ENCODE measurements at regions not wholly inside any gene's neighbourhood (a gene's known extent, or its start where the extent isn't known, plus 50 kb on each side); places are given as distances from the start of the nearest gene placed in this dataset.

DNA sequence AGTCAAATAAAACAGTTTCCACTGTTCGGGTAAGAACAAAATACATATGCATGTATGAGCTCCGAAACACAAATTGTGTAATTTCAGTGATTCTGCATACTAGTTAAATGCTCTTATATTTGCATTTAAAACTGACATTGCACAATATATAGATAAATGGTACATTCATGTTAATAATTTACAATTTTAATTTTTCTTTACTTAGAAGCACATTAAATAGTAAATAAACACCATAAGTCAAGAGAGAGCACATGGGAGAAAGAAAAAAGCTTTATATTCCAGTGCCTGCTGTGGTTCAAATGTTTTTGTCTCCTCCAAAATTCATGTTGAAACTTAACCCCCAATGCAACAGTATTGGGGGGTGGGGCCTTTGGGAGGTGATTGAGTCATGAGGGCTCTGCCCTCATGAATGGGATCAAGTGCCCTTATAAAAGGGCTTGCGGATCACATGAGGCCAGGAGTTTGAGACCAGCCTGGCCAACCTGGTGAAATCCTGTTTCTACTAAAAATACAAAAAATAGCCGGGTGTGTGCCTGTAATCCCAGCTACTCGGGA is 322.9 kb downstream of the BCOR start:
- no peak for ATAC-seq
- Histone ChIP-seq H3K27me3 (no peaks in the 10 kb centered on the region), H3K4me1 (peaks cover 35% of the 10 kb centered on the region), H3K4me3 (no peak overlapping the region), H3K27ac (peak overlapping the region; percentile 7 to 91 (median 82)), H3K9me3 (no peaks in the 10 kb centered on the region), H3K36me3 (replicated peaks in 1 of 2; ENCODE audit: insufficient read depth in 1 of 2, low read depth in 2 of 2) (no peaks in the 10 kb centered on the region)
- 7 to 21% methylated on average over 2 to 5 of the region's 5 CpGs for WGBS, 2 donors
- TF ChIP-seq, protein P1, sequence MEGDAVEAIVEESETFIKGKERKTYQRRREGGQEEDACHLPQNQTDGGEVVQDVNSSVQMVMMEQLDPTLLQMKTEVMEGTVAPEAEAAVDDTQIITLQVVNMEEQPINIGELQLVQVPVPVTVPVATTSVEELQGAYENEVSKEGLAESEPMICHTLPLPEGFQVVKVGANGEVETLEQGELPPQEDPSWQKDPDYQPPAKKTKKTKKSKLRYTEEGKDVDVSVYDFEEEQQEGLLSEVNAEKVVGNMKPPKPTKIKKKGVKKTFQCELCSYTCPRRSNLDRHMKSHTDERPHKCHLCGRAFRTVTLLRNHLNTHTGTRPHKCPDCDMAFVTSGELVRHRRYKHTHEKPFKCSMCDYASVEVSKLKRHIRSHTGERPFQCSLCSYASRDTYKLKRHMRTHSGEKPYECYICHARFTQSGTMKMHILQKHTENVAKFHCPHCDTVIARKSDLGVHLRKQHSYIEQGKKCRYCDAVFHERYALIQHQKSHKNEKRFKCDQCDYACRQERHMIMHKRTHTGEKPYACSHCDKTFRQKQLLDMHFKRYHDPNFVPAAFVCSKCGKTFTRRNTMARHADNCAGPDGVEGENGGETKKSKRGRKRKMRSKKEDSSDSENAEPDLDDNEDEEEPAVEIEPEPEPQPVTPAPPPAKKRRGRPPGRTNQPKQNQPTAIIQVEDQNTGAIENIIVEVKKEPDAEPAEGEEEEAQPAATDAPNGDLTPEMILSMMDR (IDR thresholded peaks at IDR 0.05) = no peak
- no peak for TF ChIP-seq POLR2A (IDR thresholded peaks at IDR 0.05)
- intact Hi-C loops (cut with DNase I) = no loop called here
- DNase-seq = no peak

DNA sequence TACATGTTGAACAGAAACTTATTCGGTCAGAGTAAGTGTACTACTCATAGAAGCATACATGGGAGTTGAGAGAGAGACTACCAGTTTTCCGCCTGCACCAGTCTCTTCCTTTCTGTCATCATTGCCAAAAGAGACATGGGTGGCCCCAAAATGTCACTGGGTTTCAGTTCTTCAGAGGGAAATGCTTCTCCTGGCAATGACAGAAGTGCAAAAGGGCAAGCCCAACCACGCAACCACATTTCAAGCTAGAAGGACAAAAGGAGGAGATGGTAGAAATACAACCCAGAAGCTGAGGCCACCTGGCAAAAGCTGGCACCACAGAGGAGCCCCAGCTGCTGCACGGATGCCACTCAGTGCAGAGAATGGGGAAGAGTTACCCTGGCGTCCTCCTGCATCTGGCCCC is 320.1 kb downstream of the BCOR start:
- Histone ChIP-seq H3K9me3 (no peaks in the 10 kb centered on the region), H3K36me3 (replicated peaks in 1 of 2; ENCODE audit: insufficient read depth in 1 of 2, low read depth in 2 of 2) (no peaks in the 10 kb centered on the region), H3K27ac (no peak overlapping the region), H3K27me3 (no peaks in the 10 kb centered on the region), H3K4me1 (peaks cover 18% of the 10 kb centered on the region), H3K4me3 (no peak overlapping the region)
- intact Hi-C loops (cut with DNase I) = no loop called here
- DNase-seq = no peak
- no peak for ATAC-seq
- 72 to 73% methylated on average over 3 to 5 of the region's 5 CpGs for WGBS, 2 donors
- TF ChIP-seq POLR2A (IDR thresholded peaks at IDR 0.05) = no peak
- TF ChIP-seq, protein P1 (IDR thresholded peaks at IDR 0.05) = no peak

DNA sequence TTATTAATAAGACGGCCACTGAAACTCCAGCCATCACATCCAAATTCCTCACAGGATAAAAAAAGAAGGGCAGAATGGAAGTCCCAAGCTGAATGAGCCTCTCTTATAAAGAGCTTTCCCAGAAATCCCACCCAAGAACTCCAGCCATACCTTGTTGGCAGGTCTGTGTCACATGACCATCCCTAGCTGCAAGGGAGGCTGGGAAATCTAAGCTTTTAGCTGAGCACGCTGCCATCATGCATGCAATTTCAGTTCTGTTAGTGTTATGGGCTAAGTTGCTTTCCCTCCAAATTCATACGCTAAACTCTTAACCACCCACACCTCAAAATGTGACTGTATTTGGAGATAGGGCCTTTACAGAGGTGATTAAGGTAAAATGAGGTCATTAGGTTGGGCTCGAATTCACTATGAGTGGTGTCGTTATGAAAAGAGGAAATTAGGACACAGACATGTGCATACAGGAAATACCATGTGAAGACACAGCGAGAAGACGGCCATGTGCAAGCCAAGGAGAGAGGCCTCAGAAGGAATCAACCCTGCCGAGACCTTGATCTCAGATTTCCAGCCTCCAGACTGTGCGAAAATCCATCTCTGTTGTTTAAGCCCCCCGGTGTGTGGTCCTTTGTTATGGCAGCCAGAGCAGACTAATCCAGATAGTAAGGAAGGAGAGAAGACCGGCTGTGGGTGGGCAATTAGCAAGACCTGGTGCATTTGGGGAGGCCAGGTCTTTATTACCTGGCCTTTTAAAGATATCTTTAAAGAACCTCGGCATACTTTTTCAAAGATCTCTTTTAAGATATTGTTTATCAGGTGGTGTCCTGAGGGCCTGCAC is 317.6 kb downstream of the BCOR start:
- 78 to 91% methylated on average over 10 to 12 of the region's 12 CpGs for WGBS, 2 donors
- intact Hi-C loops (cut with DNase I) = no loop called here
- ATAC-seq = no peak
- Histone ChIP-seq H3K9me3 (no peaks in the 10 kb centered on the region), H3K4me1 (peaks cover 7% of the 10 kb centered on the region), H3K4me3 (no peak overlapping the region), H3K36me3 (replicated peaks in 1 of 2; ENCODE audit: insufficient read depth in 1 of 2, low read depth in 2 of 2) (no peaks in the 10 kb centered on the region), H3K27ac (no peak overlapping the region), H3K27me3 (no peaks in the 10 kb centered on the region)
- DNase-seq = no peak
- TF ChIP-seq, protein P1 (IDR thresholded peaks at IDR 0.05) = no peak
- TF ChIP-seq POLR2A (IDR thresholded peaks at IDR 0.05) = no peak

DNA sequence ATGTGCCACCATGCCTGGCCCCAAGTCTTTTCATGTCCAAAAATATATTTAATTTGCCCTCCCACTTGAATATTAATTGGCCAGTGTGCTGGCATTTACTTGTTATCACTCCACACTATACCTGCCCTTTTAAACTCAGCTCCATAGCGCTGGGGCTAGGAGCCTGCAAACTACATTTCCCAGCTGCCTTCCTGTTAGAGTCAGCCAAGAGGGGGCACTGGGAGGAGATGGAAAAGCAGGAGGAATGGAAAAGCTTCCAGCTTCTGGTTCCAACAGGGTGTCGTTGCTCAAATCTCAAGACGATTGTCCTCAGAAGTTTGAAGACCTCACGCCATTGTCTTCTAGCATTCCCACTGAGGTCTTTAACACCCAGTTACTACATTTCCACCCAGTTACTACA is 315.5 kb downstream of the BCOR start:
- no peaks in the 10 kb centered on the region for H3K9me3 ChIP-seq
- no peak overlapping the region for H3K27ac ChIP-seq
- intact Hi-C loops (cut with DNase I) = no loop called here
- H3K36me3 ChIP-seq (replicated peaks in 1 of 2; ENCODE audit: insufficient read depth in 1 of 2, low read depth in 2 of 2) = no peaks in the 10 kb centered on the region
- no peak overlapping the region for H3K4me3 ChIP-seq
- 81 to 85% methylated on average over 4 of the region's 4 CpGs for WGBS, 2 donors
- TF ChIP-seq, protein P1 (IDR thresholded peaks at IDR 0.05) = no peak
- no peak for TF ChIP-seq POLR2A (IDR thresholded peaks at IDR 0.05)
- H3K4me1 ChIP-seq = peaks cover under 1% of the 10 kb centered on the region
- no peaks in the 10 kb centered on the region for H3K27me3 ChIP-seq
- DNase-seq (no peak), ATAC-seq (no peak)

Measured in body of pancreas (tissue), 4 donors.